Neural progenitor cell (in vitro differentiated cells): ENCODE measurements at regions not wholly inside any gene's neighbourhood (a gene's known extent, or its start where the extent isn't known, plus 50 kb on each side); places are given as distances from the start of the nearest gene placed in this dataset.

Experiments
- DNase-seq: peaks from one replicate; pipeline ENCODE4 v3.0.0-alpha.2; 2016; ENCODE audit warnings: low spot score
- H2AFZ ChIP-seq: fragments of 200-600 bp; sonication (generic); replicated peaks from 2 replicates; pipeline ENCODE4 v1.6.1; 2016; ENCODE audit warnings: antibody characterized with exemption
- H3F3A ChIP-seq: fragments of 200-600 bp; sonication (generic); 2 replicates; pipeline ENCODE4 v1.6.1; 2016; ENCODE audit warnings: antibody characterized with exemption, low read depth
- H3K27ac ChIP-seq: fragments of 200-600 bp; sonication (generic); 2 replicates; pipeline ENCODE4 v1.5.1; 2016; ENCODE audit warnings: mild to moderate bottlenecking
- H3K27me3 ChIP-seq: fragments of 200-600 bp; sonication (generic); 2 replicates; pipeline ENCODE4 v1.6.1; 2016; ENCODE audit warnings: mild to moderate bottlenecking, moderate library complexity
- H3K36me3 ChIP-seq: fragments of 200-600 bp; sonication (generic); 2 replicates; pipeline ENCODE4 v1.5.1; 2016
- H3K4me1 ChIP-seq: fragments of 200-600 bp; sonication (generic); 2 replicates; pipeline ENCODE4 v1.6.1; 2016; ENCODE audit warnings: mixed run types
- H3K4me2 ChIP-seq: fragments of 200-600 bp; sonication (generic); 2 replicates; pipeline ENCODE4 v1.6.1; 2016
- H3K4me3 ChIP-seq: fragments of 200-600 bp; sonication (generic); 2 replicates; pipeline ENCODE4 v1.5.1; 2016
- H3K79me2 ChIP-seq: fragments of 200-600 bp; sonication (generic); 2 replicates; pipeline ENCODE4 v1.6.1; 2016; ENCODE audit warnings: low read depth
- H3K9ac ChIP-seq: fragments of 200-600 bp; sonication (generic); 2 replicates; pipeline ENCODE4 v1.6.1; 2016
- H3K9me3 ChIP-seq: fragments of 200-600 bp; sonication (generic); 2 replicates; pipeline ENCODE4 v1.5.1; 2016; ENCODE audit warnings: low read depth
- H4K20me1 ChIP-seq: fragments of 200-600 bp; sonication (generic); 2 replicates; pipeline ENCODE4 v1.6.1; 2016; ENCODE audit warnings: low read depth
- H3K27ac Mint-ChIP-seq: 3 replicates; pipeline ENCODE4 v1.8.0; 2021; ENCODE audit warnings: mixed read lengths
- H3K27me3 Mint-ChIP-seq: 2 replicates; pipeline ENCODE4 v1.8.0; 2022; ENCODE audit warnings: low read depth, mild to moderate bottlenecking, inconsistent platforms, moderate library complexity, mixed read lengths; ENCODE audit not compliant: insufficient read depth
- H3K36me3 Mint-ChIP-seq: 3 replicates; pipeline ENCODE4 v1.8.0; 2021; ENCODE audit warnings: mixed read lengths
- H3K4me1 Mint-ChIP-seq: 3 replicates; pipeline ENCODE4 v1.8.0; 2021; ENCODE audit warnings: mixed read lengths
- H3K4me3 Mint-ChIP-seq: 3 replicates; pipeline ENCODE4 v1.8.0; 2021; ENCODE audit warnings: mild to moderate bottlenecking, moderate library complexity, mixed read lengths
- H3K9me3 Mint-ChIP-seq: 3 replicates; pipeline ENCODE4 v1.8.0; 2020; ENCODE audit warnings: mixed read lengths
- CTCF ChIP-seq: fragments of 200-600 bp; sonication (generic); IDR thresholded peaks from 2 replicates; pipeline ENCODE4 v1.5.1; 2017; ENCODE audit warnings: antibody characterized with exemption, mild to moderate bottlenecking
- EZH2 ChIP-seq: fragments of 200-600 bp; sonication (generic); IDR thresholded peaks from 2 replicates; pipeline ENCODE4 v1.6.1; 2017; ENCODE audit warnings: antibody characterized with exemption, mild to moderate bottlenecking, moderate library complexity
- EZH2phosphoT487 ChIP-seq: fragments of 200-600 bp; sonication (generic); IDR thresholded peaks from 2 replicates; pipeline ENCODE4 v1.6.1; 2017; ENCODE audit warnings: antibody characterized with exemption

GRCh38 chr3:178310949-178311348 is 225.3 kb upstream of the KCNMB2 start:
- H3K27me3 ChIP-seq: no peaks in the 10 kb centered on the region
- Mint-ChIP-seq H3K27ac (no peak overlapping the region), H3K9me3 (peaks cover 2% of the 10 kb centered on the region), H3K4me3 (no peak overlapping the region), H3K36me3 (no peaks in the 10 kb centered on the region), H3K27me3 (no peaks in the 10 kb centered on the region), H3K4me1 (peaks cover 2% of the 10 kb centered on the region)
- no peaks in the 10 kb centered on the region for H3K79me2 ChIP-seq
- H3F3A ChIP-seq: no peaks in the 10 kb centered on the region
- H3K27ac ChIP-seq: no peak overlapping the region
- no peaks in the 10 kb centered on the region for H3K9me3 ChIP-seq
- peaks cover 8% of the 10 kb centered on the region for H3K4me1 ChIP-seq
- TF ChIP-seq EZH2phosphoT487: no peak
- no peaks in the 10 kb centered on the region for H3K36me3 ChIP-seq
- peak; percentile 43 for DNase-seq
- no peak overlapping the region for H2AFZ ChIP-seq
- H3K4me2 ChIP-seq: no peak overlapping the region
- H3K4me3 ChIP-seq: no peak overlapping the region
- H3K9ac ChIP-seq: no peak overlapping the region
- H4K20me1 ChIP-seq: no peaks in the 10 kb centered on the region

GRCh38 chr3:178313716-178314115 is 222.5 kb upstream of the KCNMB2 start:
- no peak overlapping the region for H3K27ac Mint-ChIP-seq
- H3K79me2 ChIP-seq: no peaks in the 10 kb centered on the region
- H3K9me3 ChIP-seq: no peaks in the 10 kb centered on the region
- no peak overlapping the region for H3K27ac ChIP-seq
- H3K4me2 ChIP-seq: no peak overlapping the region
- H3K36me3 ChIP-seq: no peaks in the 10 kb centered on the region
- no peaks in the 10 kb centered on the region for H3K27me3 Mint-ChIP-seq
- no peak overlapping the region for H3K4me3 ChIP-seq
- peaks cover 2% of the 10 kb centered on the region for H3K9me3 Mint-ChIP-seq
- no peak overlapping the region for H2AFZ ChIP-seq
- no peaks in the 10 kb centered on the region for H3F3A ChIP-seq
- H3K4me3 Mint-ChIP-seq: no peak overlapping the region
- no peak for DNase-seq
- no peak overlapping the region for H3K9ac ChIP-seq
- H3K36me3 Mint-ChIP-seq: no peaks in the 10 kb centered on the region
- no peaks in the 10 kb centered on the region for H4K20me1 ChIP-seq
- no peak for TF ChIP-seq EZH2phosphoT487
- no peak for TF ChIP-seq CTCF
- TF ChIP-seq EZH2: no peak
- H3K4me1 ChIP-seq: peaks cover 8% of the 10 kb centered on the region
- peaks cover 2% of the 10 kb centered on the region for H3K4me1 Mint-ChIP-seq
- no peaks in the 10 kb centered on the region for H3K27me3 ChIP-seq

GRCh38 chr3:178318340-178318739 is 217.9 kb upstream of the KCNMB2 start:
- Histone ChIP-seq H3K27ac (no peak overlapping the region), H3K4me3 (no peak overlapping the region)
- H3K36me3 Mint-ChIP-seq: no peaks in the 10 kb centered on the region

More at GRCh38 chr3:178318340-178318739, 217.9 kb upstream of the KCNMB2 start:
- no peak overlapping the region for H2AFZ ChIP-seq
- no peak overlapping the region for H3K9ac ChIP-seq
- H3K4me1 Mint-ChIP-seq: peaks cover 16% of the 10 kb centered on the region
- H3K27ac Mint-ChIP-seq: no peak overlapping the region
- DNase-seq: no peak
- no peaks in the 10 kb centered on the region for H3K36me3 ChIP-seq
- no peaks in the 10 kb centered on the region for H3K27me3 ChIP-seq
- no peaks in the 10 kb centered on the region for H3K79me2 ChIP-seq
- H3K9me3 ChIP-seq: no peaks in the 10 kb centered on the region
- no peaks in the 10 kb centered on the region for H4K20me1 ChIP-seq
- no peak overlapping the region for H3K4me2 ChIP-seq
- TF ChIP-seq CTCF: no peak
- TF ChIP-seq EZH2phosphoT487: no peak
- TF ChIP-seq EZH2: no peak
- H3F3A ChIP-seq: no peaks in the 10 kb centered on the region
- no peaks in the 10 kb centered on the region for H3K27me3 Mint-ChIP-seq
- no peaks in the 10 kb centered on the region for H3K9me3 Mint-ChIP-seq
- no peaks in the 10 kb centered on the region for H3K4me1 ChIP-seq
- H3K4me3 Mint-ChIP-seq: no peak overlapping the region
